ENCODE measurements at regions not wholly inside any gene's neighbourhood (a gene's known extent, or its start where the extent isn't known, plus 50 kb on each side); places are given as distances from the start of the nearest gene placed in this dataset.
A peak's percentile ranks its signal among the peaks of the same experiment; 100 is the strongest.

GRCh38 chr11:107092667-107093066 lies 74.4 kb upstream of the GUCY1A2 start:
- peaks cover 8% of the 10 kb centered on the region for H3K9me3 Mint-ChIP-seq (ENCODE audit: unreplicated experiment)
- no TSS peak for BruUV-seq (replicated peaks)

DNA sequence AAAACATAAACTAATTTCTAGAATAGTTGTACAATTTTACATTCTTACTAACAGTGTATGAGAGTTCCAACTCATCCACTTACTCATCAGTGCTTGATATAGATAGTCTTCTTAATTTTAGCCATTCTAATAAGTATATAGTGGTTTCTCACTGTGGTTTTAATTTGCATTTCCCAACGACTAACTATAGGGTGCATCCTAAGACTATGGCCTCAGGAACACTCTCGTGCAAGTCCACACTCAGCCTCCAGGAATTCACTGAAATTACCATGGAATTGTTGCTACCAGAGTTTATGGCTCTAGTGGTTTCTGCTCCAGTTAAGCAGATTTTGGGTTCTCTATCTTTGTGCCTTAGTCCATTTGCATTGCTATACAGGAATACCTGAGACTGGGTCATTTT lies 60.1 kb upstream of the GUCY1A2 start:
- POLR2A ChIA-PET: no interaction called here
- BruUV-seq (replicated peaks): no TSS peak
- CTCF ChIA-PET: interaction anchor here (0.6 to 0.9 kb wide), 3 partner anchors 9 to 639 kb away, joined by 3 read pairs; no protein-coding TSS in a partner anchor
- peak; percentile 10 for DNase-seq (ENCODE audit: unreplicated experiment)
- Mint-ChIP-seq H3K27me3 (ENCODE audit: insufficient read depth, unreplicated experiment) (no peaks in the 10 kb centered on the region), H3K4me1 (ENCODE audit: insufficient read depth, unreplicated experiment) (no peaks in the 10 kb centered on the region), H3K4me3 (ENCODE audit: unreplicated experiment) (no peak overlapping the region), H3K9me3 (ENCODE audit: unreplicated experiment) (no peaks in the 10 kb centered on the region), H3K36me3 (ENCODE audit: insufficient read depth, unreplicated experiment) (no peaks in the 10 kb centered on the region), H3K27ac (ENCODE audit: low read depth, unreplicated experiment) (no peak overlapping the region)
- TF ChIP-seq CTCF (IDR thresholded peaks at IDR 0.05; ENCODE audit: unreplicated experiment): no peak
- intact Hi-C loops (cut with micrococcal nuclease): no loop called here

More at GRCh38 chr11:107092667-107093066, 74.4 kb upstream of the GUCY1A2 start:
- intact Hi-C loops (cut with micrococcal nuclease): no loop called here
- Mint-ChIP-seq H3K36me3 (ENCODE audit: insufficient read depth, unreplicated experiment) (no peaks in the 10 kb centered on the region), H3K27ac (ENCODE audit: low read depth, unreplicated experiment) (no peak overlapping the region), H3K4me1 (ENCODE audit: insufficient read depth, unreplicated experiment) (no peaks in the 10 kb centered on the region), H3K27me3 (ENCODE audit: insufficient read depth, unreplicated experiment) (no peaks in the 10 kb centered on the region), H3K4me3 (ENCODE audit: unreplicated experiment) (no peak overlapping the region)
- DNase-seq (ENCODE audit: unreplicated experiment): no peak
- ChIA-PET CTCF (no interaction called here), POLR2A (no interaction called here)
- TF ChIP-seq CTCF (IDR thresholded peaks at IDR 0.05; ENCODE audit: unreplicated experiment): no peak

- Mint-ChIP-seq H3K27ac (ENCODE audit: low read depth, unreplicated experiment) (no peak overlapping the region), H3K27me3 (ENCODE audit: insufficient read depth, unreplicated experiment) (no peaks in the 10 kb centered on the region), H3K9me3 (ENCODE audit: unreplicated experiment) (no peaks in the 10 kb centered on the region), H3K4me3 (ENCODE audit: unreplicated experiment) (no peak overlapping the region), H3K36me3 (ENCODE audit: insufficient read depth, unreplicated experiment) (no peaks in the 10 kb centered on the region), H3K4me1 (ENCODE audit: insufficient read depth, unreplicated experiment) (no peaks in the 10 kb centered on the region)
- intact Hi-C loops (cut with micrococcal nuclease): no loop called here
- ChIA-PET CTCF (no interaction called here), POLR2A (no interaction called here)
- no peak for DNase-seq (ENCODE audit: unreplicated experiment)
- no peak for TF ChIP-seq CTCF (IDR thresholded peaks at IDR 0.05; ENCODE audit: unreplicated experiment)
- BruUV-seq (replicated peaks): no TSS peak
These were observed 58.6 kb upstream of the GUCY1A2 start for GRCh38 chr11:107076832-107077231.

GRCh38 chr11:107071129-107071528 lies 52.9 kb upstream of the GUCY1A2 start:
- Mint-ChIP-seq H3K36me3 (ENCODE audit: insufficient read depth, unreplicated experiment) (no peaks in the 10 kb centered on the region), H3K9me3 (ENCODE audit: unreplicated experiment) (no peaks in the 10 kb centered on the region), H3K4me1 (ENCODE audit: insufficient read depth, unreplicated experiment) (no peaks in the 10 kb centered on the region), H3K27ac (ENCODE audit: low read depth, unreplicated experiment) (no peak overlapping the region), H3K4me3 (ENCODE audit: unreplicated experiment) (no peak overlapping the region), H3K27me3 (ENCODE audit: insufficient read depth, unreplicated experiment) (no peaks in the 10 kb centered on the region)
- intact Hi-C loops (cut with micrococcal nuclease): no loop called here
- CTCF ChIA-PET: no interaction called here
- BruUV-seq (replicated peaks): no TSS peak
- no peak for DNase-seq (ENCODE audit: unreplicated experiment)
- no peak for TF ChIP-seq CTCF (IDR thresholded peaks at IDR 0.05; ENCODE audit: unreplicated experiment)
- POLR2A ChIA-PET: no interaction called here
